ENCODE measurements at regions not wholly inside any gene's neighbourhood (a gene's known extent, or its start where the extent isn't known, plus 50 kb on each side); places are given as distances from the start of the nearest gene placed in this dataset.
A peak's percentile ranks its signal among the peaks of the same experiment; 100 is the strongest.
"Not testable (repeated sequence)": the region's sequence is repeated elsewhere in the genome, so short reads cannot be mapped to it uniquely, and the experiment has no call there.

- not testable (repeated sequence) for H3K27me3 ChIP-seq; DNase-seq (ENCODE audit: low spot score); H3K4me3 ChIP-seq; H3K9me3 ChIP-seq; H3K4me1 ChIP-seq; H3K36me3 ChIP-seq; H3K27ac ChIP-seq
These were observed 174.3 kb upstream of the PLGLB2 start for GRCh38 chr2:87573386-87574192.

GRCh38 chr2:87574193-87575119 lies 173.4 kb upstream of the PLGLB2 start:
- not testable (repeated sequence) for H3K27ac ChIP-seq; H3K4me1 ChIP-seq; H3K9me3 ChIP-seq; DNase-seq (ENCODE audit: low spot score); H3K27me3 ChIP-seq; H3K36me3 ChIP-seq; H3K4me3 ChIP-seq

- H3K36me3 ChIP-seq; H3K9me3 ChIP-seq; DNase-seq (ENCODE audit: low spot score): not testable (repeated sequence)
These were observed 172.7 kb upstream of the PLGLB2 start for GRCh38 chr2:87575138-87575537.

GRCh38 chr2:87577358-87577757 lies 170.5 kb upstream of the PLGLB2 start:
- not testable (repeated sequence) for H3K27me3 ChIP-seq; DNase-seq (ENCODE audit: low spot score); H3K36me3 ChIP-seq; H3K27ac ChIP-seq; H3K9me3 ChIP-seq; H3K4me3 ChIP-seq; H3K4me1 ChIP-seq

More at GRCh38 chr2:87575138-87575537, 172.7 kb upstream of the PLGLB2 start:
- H3K27me3 ChIP-seq, H3K4me1 ChIP-seq, H3K27ac ChIP-seq, H3K4me3 ChIP-seq: not testable (repeated sequence)

- H3K27ac ChIP-seq; H3K4me3 ChIP-seq; H3K36me3 ChIP-seq; H3K4me1 ChIP-seq; DNase-seq (ENCODE audit: low spot score); H3K27me3 ChIP-seq; H3K9me3 ChIP-seq: not testable (repeated sequence)
These were observed 165.7 kb upstream of the PLGLB2 start for GRCh38 chr2:87582152-87582551.

GRCh38 chr2:87582579-87582978 lies 165.3 kb upstream of the PLGLB2 start:
- DNase-seq (ENCODE audit: low spot score); H3K27me3 ChIP-seq; H3K4me1 ChIP-seq: not testable (repeated sequence)

GRCh38 chr2:87583370-87583769 lies 164.5 kb upstream of the PLGLB2 start:
- not testable (repeated sequence) for DNase-seq (ENCODE audit: low spot score); H3K27ac ChIP-seq; H3K9me3 ChIP-seq; H3K4me3 ChIP-seq; H3K4me1 ChIP-seq; H3K27me3 ChIP-seq; H3K36me3 ChIP-seq

More at GRCh38 chr2:87582579-87582978, 165.3 kb upstream of the PLGLB2 start:
- H3K9me3 ChIP-seq, H3K27ac ChIP-seq, H3K36me3 ChIP-seq, H3K4me3 ChIP-seq: not testable (repeated sequence)

- H3K27me3 ChIP-seq; H3K36me3 ChIP-seq; DNase-seq (ENCODE audit: low spot score); H3K9me3 ChIP-seq; H3K4me1 ChIP-seq; H3K27ac ChIP-seq: not testable (repeated sequence)
- peak overlapping the region; percentile 6 to 43 for H3K4me3 ChIP-seq
These were observed 164.1 kb upstream of the PLGLB2 start for GRCh38 chr2:87583803-87584202.

GRCh38 chr2:87584268-87584906 lies 163.5 kb upstream of the PLGLB2 start:
- not testable (repeated sequence) for H3K9me3 ChIP-seq; DNase-seq (ENCODE audit: low spot score); H3K4me1 ChIP-seq; H3K27me3 ChIP-seq; H3K36me3 ChIP-seq; H3K27ac ChIP-seq
- H3K4me3 ChIP-seq, result peak overlapping the region; percentile 6 to 43

GRCh38 chr2:87587934-87588333 lies 160.0 kb upstream of the PLGLB2 start:
- not testable (repeated sequence) for H3K27ac ChIP-seq, H3K4me3 ChIP-seq

GRCh38 chr2:87592974-87593373 lies 154.9 kb upstream of the PLGLB2 start:
- peaks cover 0 to 13% of the 10 kb centered on the region in 2 donors for H3K4me1 ChIP-seq
- not testable (repeated sequence) for H3K36me3 ChIP-seq; DNase-seq (ENCODE audit: low spot score); H3K9me3 ChIP-seq; H3K27me3 ChIP-seq; H3K4me3 ChIP-seq; H3K27ac ChIP-seq

More at GRCh38 chr2:87587934-87588333, 160.0 kb upstream of the PLGLB2 start:
- H3K27me3 ChIP-seq; H3K9me3 ChIP-seq; DNase-seq (ENCODE audit: low spot score); H3K4me1 ChIP-seq; H3K36me3 ChIP-seq: not testable (repeated sequence)

- H3K36me3 ChIP-seq, H3K4me3 ChIP-seq, H3K27me3 ChIP-seq, H3K9me3 ChIP-seq, H3K27ac ChIP-seq: not testable (repeated sequence)
- DNase-seq (ENCODE audit: low spot score), result peak; percentile 70
- peaks cover 0 to 13% of the 10 kb centered on the region in 2 donors for H3K4me1 ChIP-seq
These were observed 153.9 kb upstream of the PLGLB2 start for GRCh38 chr2:87593784-87594610.

GRCh38 chr2:87594611-87594992 lies 153.3 kb upstream of the PLGLB2 start:
- H3K4me1 ChIP-seq, result peaks cover 0 to 13% of the 10 kb centered on the region in 2 donors
- H3K36me3 ChIP-seq; DNase-seq (ENCODE audit: low spot score); H3K4me3 ChIP-seq; H3K9me3 ChIP-seq; H3K27me3 ChIP-seq: not testable (repeated sequence)
- H3K27ac ChIP-seq, result peak overlapping the region in 1 of 2 donors; percentile 53

GRCh38 chr2:87595017-87595416 lies 152.9 kb upstream of the PLGLB2 start:
- not testable (repeated sequence) for H3K9me3 ChIP-seq; DNase-seq (ENCODE audit: low spot score); H3K4me3 ChIP-seq; H3K27me3 ChIP-seq; H3K36me3 ChIP-seq
- peaks cover 0 to 13% of the 10 kb centered on the region in 2 donors for H3K4me1 ChIP-seq
- H3K27ac ChIP-seq, result peak overlapping the region in 1 of 2 donors; percentile 69

Measured in right atrium auricular region (tissue), 2 donors.